OCI-LY3 (cell line): ENCODE measurements at regions not wholly inside any gene's neighbourhood (a gene's known extent, or its start where the extent isn't known, plus 50 kb on each side); places are given as distances from the start of the nearest gene placed in this dataset.

ENCODE experiments used
- CTCF ChIP-seq: fragments of 200-600, 300-600 bp; sonication (generic); IDR thresholded peaks from 2 replicates; pipeline ENCODE4 v1.5.1; 2014; ENCODE audit warnings: antibody characterized with exemption, low read length, low read depth
- EZH2phosphoT487 ChIP-seq: fragments of 200-600 bp; shearing (Covaris generic); IDR thresholded peaks from 2 replicates; pipeline ENCODE4 v1.6.1; 2018; ENCODE audit warnings: antibody characterized with exemption, mixed run types, low read depth

GRCh38 chr19:34310494-34310981 is 54.5 kb upstream of the GPI start:
- no peak for TF ChIP-seq EZH2phosphoT487
- no peak for TF ChIP-seq CTCF
